ENCODE measurements at regions not wholly inside any gene's neighbourhood (a gene's known extent, or its start where the extent isn't known, plus 50 kb on each side); places are given as distances from the start of the nearest gene placed in this dataset.
"Not testable (repeated sequence)": the region's sequence is repeated elsewhere in the genome, so short reads cannot be mapped to it uniquely, and the experiment has no call there.

- no peaks in the 10 kb centered on the region for H3K4me1 Mint-ChIP-seq (ENCODE audit: low read depth, unreplicated experiment)
- peaks cover 11% of the 10 kb centered on the region for H3K9me3 Mint-ChIP-seq (ENCODE audit: unreplicated experiment)
Measured at GRCh38 chr4:1582227-1582626, 101.9 kb downstream of the FAM53A start.

DNA sequence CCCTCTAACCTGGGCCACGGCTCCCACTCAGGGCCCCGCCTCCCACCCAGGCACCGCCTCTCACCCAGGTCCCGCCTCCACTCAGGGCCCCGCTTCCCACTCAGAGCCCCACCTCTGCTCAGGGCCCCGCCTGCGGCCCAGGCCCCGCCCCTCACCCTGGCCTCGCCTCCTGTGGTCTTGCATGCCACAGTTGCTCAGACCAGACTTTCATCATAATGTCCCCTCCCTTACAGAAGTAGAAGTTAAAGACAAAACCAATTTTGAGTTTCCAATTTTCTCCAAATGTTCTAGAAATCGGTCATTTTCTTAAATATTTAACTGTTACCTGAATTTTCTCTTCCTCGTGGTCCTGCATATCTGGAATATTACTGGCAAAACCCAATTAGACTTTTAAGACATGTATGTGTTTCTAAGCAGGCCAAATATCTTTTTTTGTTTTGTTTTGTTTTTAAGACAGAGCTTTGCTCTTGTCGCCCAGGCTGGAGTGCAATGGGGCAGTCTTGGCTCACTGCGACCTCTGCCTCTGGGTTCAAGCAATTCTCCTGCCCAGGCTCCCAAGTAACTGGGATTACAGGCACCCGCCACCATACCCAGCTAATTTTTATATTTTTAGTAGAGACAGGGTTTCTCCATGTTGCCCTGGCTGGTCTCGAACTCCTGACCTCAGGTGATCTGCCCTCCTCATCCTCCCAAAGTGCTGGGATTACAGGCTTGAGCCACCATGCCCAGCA is 102.8 kb downstream of the FAM53A start:
- not testable (repeated sequence) for H2AFZ ChIP-seq (ENCODE audit: low read depth, low read length); H4K20me1 ChIP-seq (ENCODE audit: insufficient read depth, low read length); H3K27ac ChIP-seq (ENCODE audit: low read depth, low read length); H3K9me3 ChIP-seq (ENCODE audit: insufficient read depth, low read depth, low read length); H3K36me3 ChIP-seq (ENCODE audit: insufficient read depth, low read length); FAIRE-seq; H3K4me1 ChIP-seq (ENCODE audit: insufficient read depth, low read length); H3K9ac ChIP-seq (ENCODE audit: low read length); H3K27me3 ChIP-seq (ENCODE audit: insufficient read depth, low read length); H3K4me1 Mint-ChIP-seq (ENCODE audit: low read depth, unreplicated experiment); H3K4me3 ChIP-seq (ENCODE audit: insufficient read depth, low read depth, low read length); H3K27me3 Mint-ChIP-seq (ENCODE audit: low read depth, unreplicated experiment); H3K79me2 ChIP-seq (ENCODE audit: insufficient read depth, low read length); H3K4me2 ChIP-seq (ENCODE audit: low read length); H3K36me3 Mint-ChIP-seq (ENCODE audit: low read depth, unreplicated experiment)
- DNase-seq (ENCODE audit: low read depth): peak; percentile 55
- Mint-ChIP-seq H3K9me3 (ENCODE audit: unreplicated experiment) (peaks cover 11% of the 10 kb centered on the region), H3K27ac (ENCODE audit: unreplicated experiment) (peak overlapping the region; percentile 63), H3K4me3 (ENCODE audit: unreplicated experiment) (peak overlapping the region; percentile 57)

More at GRCh38 chr4:1582227-1582626, 101.9 kb downstream of the FAM53A start:
- DNase-seq (ENCODE audit: low read depth): no peak
- Histone ChIP-seq H3K4me2 (ENCODE audit: low read length) (no peak overlapping the region), H3K36me3 (ENCODE audit: insufficient read depth, low read length) (no peaks in the 10 kb centered on the region), H3K27me3 (ENCODE audit: insufficient read depth, low read length) (peaks cover 6% of the 10 kb centered on the region), H3K9ac (ENCODE audit: low read length) (no peak overlapping the region), H3K79me2 (ENCODE audit: insufficient read depth, low read length) (no peaks in the 10 kb centered on the region), H3K4me3 (ENCODE audit: insufficient read depth, low read depth, low read length) (no peak overlapping the region), H3K27ac (ENCODE audit: low read depth, low read length) (no peak overlapping the region), H3K4me1 (ENCODE audit: insufficient read depth, low read length) (peaks cover 8% of the 10 kb centered on the region), H3K9me3 (ENCODE audit: insufficient read depth, low read depth, low read length) (no peaks in the 10 kb centered on the region), H2AFZ (ENCODE audit: low read depth, low read length) (no peak overlapping the region), H4K20me1 (ENCODE audit: insufficient read depth, low read length) (no peaks in the 10 kb centered on the region)
- peaks cover 4% of the 10 kb centered on the region for H3K27me3 Mint-ChIP-seq (ENCODE audit: low read depth, unreplicated experiment)
- H3K27ac Mint-ChIP-seq (ENCODE audit: unreplicated experiment): no peak overlapping the region
- TF ChIP-seq CTCF (IDR thresholded peaks at IDR 0.05; ENCODE audit: insufficient read depth, low read depth, low read length) (no peak), EZH2 (IDR thresholded peaks at IDR 0.05; ENCODE audit: insufficient read depth, low read length) (no peak)
- no peak for FAIRE-seq
- H3K36me3 Mint-ChIP-seq (ENCODE audit: low read depth, unreplicated experiment): no peaks in the 10 kb centered on the region
- no peak overlapping the region for H3K4me3 Mint-ChIP-seq (ENCODE audit: unreplicated experiment)

- not testable (repeated sequence) for H3K4me1 Mint-ChIP-seq (ENCODE audit: low read depth, unreplicated experiment); H3K9ac ChIP-seq (ENCODE audit: low read length); H3K27me3 Mint-ChIP-seq (ENCODE audit: low read depth, unreplicated experiment); H3K4me3 Mint-ChIP-seq (ENCODE audit: unreplicated experiment); H3K27me3 ChIP-seq (ENCODE audit: insufficient read depth, low read length); FAIRE-seq; H3K9me3 ChIP-seq (ENCODE audit: insufficient read depth, low read depth, low read length); DNase-seq (ENCODE audit: low read depth); H3K36me3 ChIP-seq (ENCODE audit: insufficient read depth, low read length); H3K27ac ChIP-seq (ENCODE audit: low read depth, low read length); H3K4me2 ChIP-seq (ENCODE audit: low read length); H2AFZ ChIP-seq (ENCODE audit: low read depth, low read length); H3K4me3 ChIP-seq (ENCODE audit: insufficient read depth, low read depth, low read length); H3K36me3 Mint-ChIP-seq (ENCODE audit: low read depth, unreplicated experiment); H3K9me3 Mint-ChIP-seq (ENCODE audit: unreplicated experiment); H3K79me2 ChIP-seq (ENCODE audit: insufficient read depth, low read length); H3K4me1 ChIP-seq (ENCODE audit: insufficient read depth, low read length); H4K20me1 ChIP-seq (ENCODE audit: insufficient read depth, low read length); H3K27ac Mint-ChIP-seq (ENCODE audit: unreplicated experiment)
Measured at GRCh38 chr4:1580692-1581012, 103.5 kb downstream of the FAM53A start.

All from astrocyte (in vitro differentiated cells and primary cell).